ENCODE measurements at regions not wholly inside any gene's neighbourhood (a gene's known extent, or its start where the extent isn't known, plus 50 kb on each side); places are given as distances from the start of the nearest gene placed in this dataset.

DNA sequence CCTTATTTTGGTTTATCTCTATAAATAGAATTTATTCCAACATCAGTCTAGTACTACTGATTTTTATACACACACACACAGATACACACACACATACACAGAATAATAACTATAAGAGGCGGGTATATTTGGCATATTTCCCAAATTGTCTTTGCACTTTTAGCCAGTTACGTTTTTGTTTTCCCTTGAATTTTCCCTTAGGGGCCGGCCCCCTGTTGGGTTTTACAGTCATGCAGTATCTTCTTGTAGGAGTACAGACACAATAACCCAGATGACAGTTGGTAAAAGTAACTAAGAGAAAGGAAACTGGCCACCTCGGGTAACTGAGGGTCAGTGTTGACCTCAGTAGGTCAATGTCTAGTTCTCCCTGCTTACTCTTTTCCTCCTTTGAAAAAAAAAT, 50.9 kb downstream of the DISP1 start:
- Histone ChIP-seq H3K27ac (ENCODE audit: low read depth, low read length) (no peak overlapping the region), H3K36me3 (ENCODE audit: insufficient read depth, low read length) (no peaks in the 10 kb centered on the region), H3K4me1 (ENCODE audit: insufficient read depth, low read length) (no peaks in the 10 kb centered on the region), H3K4me2 (ENCODE audit: insufficient read depth, low read length) (no peak overlapping the region), H4K20me1 (ENCODE audit: insufficient read depth, low read length) (no peaks in the 10 kb centered on the region), H3K9me3 (ENCODE audit: low read depth, low read length) (no peaks in the 10 kb centered on the region), H3K79me2 (ENCODE audit: insufficient read depth, low read length) (no peaks in the 10 kb centered on the region), H3K4me3 (ENCODE audit: insufficient read depth, low read length) (no peak overlapping the region), H3K27me3 (ENCODE audit: insufficient read depth, low read length) (no peaks in the 10 kb centered on the region), H2AFZ (ENCODE audit: low read length) (no peak overlapping the region)
- TF ChIP-seq, protein P1, sequence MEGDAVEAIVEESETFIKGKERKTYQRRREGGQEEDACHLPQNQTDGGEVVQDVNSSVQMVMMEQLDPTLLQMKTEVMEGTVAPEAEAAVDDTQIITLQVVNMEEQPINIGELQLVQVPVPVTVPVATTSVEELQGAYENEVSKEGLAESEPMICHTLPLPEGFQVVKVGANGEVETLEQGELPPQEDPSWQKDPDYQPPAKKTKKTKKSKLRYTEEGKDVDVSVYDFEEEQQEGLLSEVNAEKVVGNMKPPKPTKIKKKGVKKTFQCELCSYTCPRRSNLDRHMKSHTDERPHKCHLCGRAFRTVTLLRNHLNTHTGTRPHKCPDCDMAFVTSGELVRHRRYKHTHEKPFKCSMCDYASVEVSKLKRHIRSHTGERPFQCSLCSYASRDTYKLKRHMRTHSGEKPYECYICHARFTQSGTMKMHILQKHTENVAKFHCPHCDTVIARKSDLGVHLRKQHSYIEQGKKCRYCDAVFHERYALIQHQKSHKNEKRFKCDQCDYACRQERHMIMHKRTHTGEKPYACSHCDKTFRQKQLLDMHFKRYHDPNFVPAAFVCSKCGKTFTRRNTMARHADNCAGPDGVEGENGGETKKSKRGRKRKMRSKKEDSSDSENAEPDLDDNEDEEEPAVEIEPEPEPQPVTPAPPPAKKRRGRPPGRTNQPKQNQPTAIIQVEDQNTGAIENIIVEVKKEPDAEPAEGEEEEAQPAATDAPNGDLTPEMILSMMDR (IDR thresholded peaks at IDR 0.05; ENCODE audit: extremely low read depth, low read depth, low read length) = no peak
- no peak for DNase-seq (ENCODE audit: insufficient read length, low spot score, missing footprints)

DNA sequence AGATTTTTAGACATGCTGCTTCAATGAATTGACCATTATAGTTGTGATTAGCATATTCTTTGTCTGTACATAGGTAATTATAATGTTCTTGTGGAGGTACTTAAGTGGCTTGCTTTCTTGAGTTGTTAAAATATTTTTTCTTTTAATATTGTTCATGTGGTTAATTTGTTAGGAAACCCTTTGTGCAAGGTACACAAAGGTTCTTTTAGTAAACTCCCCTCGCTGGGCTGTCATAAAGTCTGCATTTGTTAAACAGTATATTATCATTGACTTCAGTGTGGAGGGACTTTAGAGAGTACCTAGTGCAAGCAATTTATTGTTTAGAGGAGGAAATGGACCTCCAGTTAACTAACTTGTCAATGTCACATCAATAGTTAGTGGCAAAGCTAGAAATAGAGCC, 52.5 kb downstream of the DISP1 start:
- no peak overlapping the region for H3K4me2 ChIP-seq (ENCODE audit: insufficient read depth, low read length)
- no peaks in the 10 kb centered on the region for H3K9me3 ChIP-seq (ENCODE audit: low read depth, low read length)
- H3K79me2 ChIP-seq (ENCODE audit: insufficient read depth, low read length) = no peaks in the 10 kb centered on the region
- no peak overlapping the region for H3K4me3 ChIP-seq (ENCODE audit: insufficient read depth, low read length)
- no peaks in the 10 kb centered on the region for H4K20me1 ChIP-seq (ENCODE audit: insufficient read depth, low read length)
- no peak overlapping the region for H3K27ac ChIP-seq (ENCODE audit: low read depth, low read length)
- no peaks in the 10 kb centered on the region for H3K27me3 ChIP-seq (ENCODE audit: insufficient read depth, low read length)
- TF ChIP-seq, protein P1 (IDR thresholded peaks at IDR 0.05; ENCODE audit: extremely low read depth, low read depth, low read length) = no peak
- no peak for DNase-seq (ENCODE audit: insufficient read length, low spot score, missing footprints)
- no peaks in the 10 kb centered on the region for H3K36me3 ChIP-seq (ENCODE audit: insufficient read depth, low read length)
- no peak overlapping the region for H2AFZ ChIP-seq (ENCODE audit: low read length)
- H3K4me1 ChIP-seq (ENCODE audit: insufficient read depth, low read length) = no peaks in the 10 kb centered on the region

DNA sequence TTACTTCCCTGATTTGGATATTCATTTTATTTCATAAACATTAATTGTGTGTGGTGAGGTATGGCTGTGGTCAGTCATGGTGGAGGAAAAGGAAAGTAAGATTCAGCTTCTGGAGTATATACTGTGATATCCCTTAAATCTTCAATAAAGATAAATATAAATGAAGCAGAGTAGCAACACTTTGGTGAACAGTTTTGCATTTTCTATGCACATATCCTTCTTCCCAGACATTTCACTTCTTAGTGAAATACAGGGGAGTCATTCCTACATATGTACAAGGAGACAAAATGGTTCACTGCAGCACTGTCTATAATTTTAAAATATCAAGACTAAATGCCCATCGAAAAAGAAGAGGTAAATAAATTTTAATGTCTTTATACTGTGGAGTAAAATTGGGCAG, 61.3 kb downstream of the DISP1 start:
- no peak for DNase-seq (ENCODE audit: insufficient read length, low spot score, missing footprints)
- no peaks in the 10 kb centered on the region for H4K20me1 ChIP-seq (ENCODE audit: insufficient read depth, low read length)
- H3K4me3 ChIP-seq (ENCODE audit: insufficient read depth, low read length) = no peak overlapping the region
- no peaks in the 10 kb centered on the region for H3K79me2 ChIP-seq (ENCODE audit: insufficient read depth, low read length)
- no peaks in the 10 kb centered on the region for H3K27me3 ChIP-seq (ENCODE audit: insufficient read depth, low read length)
- no peaks in the 10 kb centered on the region for H3K9me3 ChIP-seq (ENCODE audit: low read depth, low read length)
- H3K4me1 ChIP-seq (ENCODE audit: insufficient read depth, low read length) = no peaks in the 10 kb centered on the region
- H3K4me2 ChIP-seq (ENCODE audit: insufficient read depth, low read length) = no peak overlapping the region
- no peak overlapping the region for H2AFZ ChIP-seq (ENCODE audit: low read length)
- no peaks in the 10 kb centered on the region for H3K36me3 ChIP-seq (ENCODE audit: insufficient read depth, low read length)
- no peak overlapping the region for H3K27ac ChIP-seq (ENCODE audit: low read depth, low read length)
- TF ChIP-seq, protein P1 (IDR thresholded peaks at IDR 0.05; ENCODE audit: extremely low read depth, low read depth, low read length) = no peak

DNA sequence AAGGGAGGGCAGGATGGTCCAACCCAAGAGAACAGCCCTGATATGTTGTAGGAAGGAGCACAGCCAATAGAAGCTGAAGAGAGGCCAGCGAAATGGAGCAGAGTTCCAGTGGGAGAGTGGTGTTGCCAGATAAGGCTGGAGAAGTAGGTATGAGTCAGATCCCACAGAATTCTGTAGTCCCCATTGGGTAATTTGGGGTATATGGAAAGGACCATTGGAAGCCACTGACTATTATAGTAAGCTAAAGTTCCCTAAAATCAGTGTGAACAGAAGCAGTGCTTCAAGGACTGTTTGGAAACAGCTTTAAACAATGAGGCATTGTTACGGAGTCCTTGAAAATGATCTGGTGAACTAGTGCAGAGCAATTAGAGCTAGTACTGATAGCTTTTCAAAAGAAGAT, 63.0 kb downstream of the DISP1 start:
- DNase-seq (ENCODE audit: insufficient read length, low spot score, missing footprints) = no peak
- no peaks in the 10 kb centered on the region for H4K20me1 ChIP-seq (ENCODE audit: insufficient read depth, low read length)

More for the DNA sequence above, 63.0 kb downstream of the DISP1 start:
- no peak overlapping the region for H2AFZ ChIP-seq (ENCODE audit: low read length)
- no peak overlapping the region for H3K27ac ChIP-seq (ENCODE audit: low read depth, low read length)
- H3K27me3 ChIP-seq (ENCODE audit: insufficient read depth, low read length) = no peaks in the 10 kb centered on the region
- H3K4me2 ChIP-seq (ENCODE audit: insufficient read depth, low read length) = no peak overlapping the region
- TF ChIP-seq, protein P1 (IDR thresholded peaks at IDR 0.05; ENCODE audit: extremely low read depth, low read depth, low read length) = no peak
- no peaks in the 10 kb centered on the region for H3K9me3 ChIP-seq (ENCODE audit: low read depth, low read length)
- no peaks in the 10 kb centered on the region for H3K79me2 ChIP-seq (ENCODE audit: insufficient read depth, low read length)
- no peaks in the 10 kb centered on the region for H3K4me1 ChIP-seq (ENCODE audit: insufficient read depth, low read length)
- H3K36me3 ChIP-seq (ENCODE audit: insufficient read depth, low read length) = no peaks in the 10 kb centered on the region
- H3K4me3 ChIP-seq (ENCODE audit: insufficient read depth, low read length) = no peak overlapping the region
